ENCODE measurements at regions not wholly inside any gene's neighbourhood (a gene's known extent, or its start where the extent isn't known, plus 50 kb on each side); places are given as distances from the start of the nearest gene placed in this dataset.

- TF ChIP-seq CTCF (IDR thresholded peaks at IDR 0.05 in 2 of 3, conservative IDR thresholded peaks at IDR 0.05 in 1 of 3; ENCODE audit: borderline replicate concordance in 1 of 3, insufficient read depth in 1 of 3, low read depth in 2 of 3, low read length in 2 of 3) = no peak
- TF ChIP-seq POLR2AphosphoS5 (IDR thresholded peaks at IDR 0.05; ENCODE audit: low read depth, low read length) = no peak
- TF ChIP-seq REST (IDR thresholded peaks at IDR 0.05; ENCODE audit: low read depth) = no peak
These were observed 238.7 kb upstream of the HES1 start for GRCh38 chr3:193897288-193897687.
